ENCODE measurements at regions not wholly inside any gene's neighbourhood (a gene's known extent, or its start where the extent isn't known, plus 50 kb on each side); places are given as distances from the start of the nearest gene placed in this dataset.

DNA sequence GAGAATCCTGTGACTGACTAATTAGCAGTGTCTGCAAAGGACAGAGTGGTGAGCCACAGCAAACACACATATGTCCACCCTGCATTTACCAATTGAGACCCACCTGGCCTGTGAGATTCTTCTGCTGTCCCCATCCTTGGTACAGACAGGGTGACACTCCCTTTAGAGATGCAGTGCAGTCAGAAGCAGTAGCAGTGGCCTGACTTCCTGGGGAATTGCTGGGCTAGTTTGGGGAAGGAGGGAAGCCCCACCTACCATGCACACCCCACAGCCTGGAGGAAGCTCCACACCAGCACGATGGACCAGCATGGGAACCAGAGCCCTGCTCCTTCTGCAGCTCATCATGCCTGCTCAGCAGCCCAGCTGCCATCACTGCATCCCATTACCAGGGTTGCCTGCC is 924.9 kb upstream of the ZNF722 start:
- FAIRE-seq (no peak), DNase-seq (ENCODE audit: low read depth, low spot score) (no peak)
- Histone ChIP-seq H3K4me2 (ENCODE audit: insufficient read depth, low read length) (no peak overlapping the region), H3K9me1 (replicated peaks; ENCODE audit: control insufficient read depth, extremely low read depth, insufficient read depth, low read length) (no peaks in the 10 kb centered on the region), H3K79me2 (ENCODE audit: control insufficient read depth, insufficient read depth, low read length) (no peaks in the 10 kb centered on the region), H3K27me3 (ENCODE audit: control insufficient read depth in 2 of 2, insufficient read depth in 2 of 2, low read length in 2 of 2) (no peaks in the 10 kb centered on the region), H3K4me1 (ENCODE audit: control insufficient read depth, extremely low read depth, insufficient read depth, low read length) (no peaks in the 10 kb centered on the region), H3K36me3 (ENCODE audit: control insufficient read depth in 2 of 2, extremely low read depth in 1 of 2, insufficient read depth in 2 of 2, low read length in 2 of 2) (no peaks in the 10 kb centered on the region), H3K4me3 (replicated peaks in 1 of 3; ENCODE audit: insufficient read depth in 1 of 3, low read depth in 1 of 3, low read length in 3 of 3) (no peak overlapping the region), H4K20me1 (replicated peaks; ENCODE audit: control insufficient read depth, extremely low read depth, insufficient read depth, low read length) (no peaks in the 10 kb centered on the region), H3K9ac (replicated peaks; ENCODE audit: extremely low read depth, insufficient read depth, low read length) (no peak overlapping the region), H2AFZ (ENCODE audit: low read depth, low read length) (no peak overlapping the region), H3K27ac (ENCODE audit: insufficient read depth, low read depth, low read length) (no peak overlapping the region), H3K9me3 (replicated peaks; ENCODE audit: control insufficient read depth, insufficient read depth, low read length) (no peaks in the 10 kb centered on the region)
- TF ChIP-seq POLR2A (IDR thresholded peaks at IDR 0.05; ENCODE audit: low read depth, low read length): no peak
- no peak for TF ChIP-seq GATA2 (IDR thresholded peaks at IDR 0.05; ENCODE audit: insufficient read depth, insufficient read length, low read depth, low read length)
- no peak for TF ChIP-seq MYC (IDR thresholded peaks at IDR 0.05; ENCODE audit: low read depth, low read length)
- TF ChIP-seq, protein P1, sequence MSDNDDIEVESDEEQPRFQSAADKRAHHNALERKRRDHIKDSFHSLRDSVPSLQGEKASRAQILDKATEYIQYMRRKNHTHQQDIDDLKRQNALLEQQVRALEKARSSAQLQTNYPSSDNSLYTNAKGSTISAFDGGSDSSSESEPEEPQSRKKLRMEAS (IDR thresholded peaks at IDR 0.05; ENCODE audit: insufficient read depth, insufficient read length): no peak
- no peak for TF ChIP-seq POLR2AphosphoS5 (IDR thresholded peaks at IDR 0.05; ENCODE audit: insufficient read depth, low read depth, low read length)
- TF ChIP-seq EZH2 (IDR thresholded peaks at IDR 0.05; ENCODE audit: borderline replicate concordance, low read depth, low read length, severe bottlenecking): no peak
- no peak for TF ChIP-seq CTCF (IDR thresholded peaks at IDR 0.05; ENCODE audit: extremely low read depth in 1 of 2, insufficient read depth in 1 of 2, low read depth in 1 of 2, low read length in 2 of 2)
- no peak for TF ChIP-seq FOS (IDR thresholded peaks at IDR 0.05; ENCODE audit: borderline replicate concordance, insufficient read depth, low read length)
- TF ChIP-seq JUN (IDR thresholded peaks at IDR 0.05; ENCODE audit: borderline replicate concordance, insufficient read depth, insufficient read length, low read depth): no peak
- ChIA-PET POLR2A (no interaction called here), CTCF (no interaction called here)
- intact Hi-C loops (cut with micrococcal nuclease) (no loop called here), dilution Hi-C loops (cut with MboI; ENCODE audit: extremely low pct_ligation_motif_present, low sequenced_read_pairs) (no loop called here)
- no TSS peak for BruUV-seq (replicated peaks)

All from endothelial cell of umbilical vein (primary cell).